IMR-90 (cell line): ENCODE measurements at regions not wholly inside any gene's neighbourhood (a gene's known extent, or its start where the extent isn't known, plus 50 kb on each side); places are given as distances from the start of the nearest gene placed in this dataset.

ENCODE experiments used
- ATAC-seq: fragments of 200-7000 bp; cut with Tn5 transposase; 2 replicates; pipeline ENCODE4 v1.9.1; 2020; ENCODE audit warnings: low read depth, mild to moderate bottlenecking, moderate library complexity
- BruUV-seq: library from RNA; stranded (reverse); fragments of 400-500 nt; replicated peaks from 2 replicates; lab custom pipeline; 2021; lab: Mats Ljungman, UMichigan
- CTCF ChIA-PET: fragments of 300-600 bp; formaldehyde crosslinking; extraction: SDS; loops from one replicate; lab custom pipeline; 2021; ENCODE audit warnings: antibody characterized with exemption; lab: Yijun Ruan, JAX
- POLR2A ChIA-PET: fragments of 300-600 bp; sonication (Branson Sonifier 250); formaldehyde crosslinking; loops from one replicate; lab custom pipeline; 2022; ENCODE audit warnings: antibody characterized with exemption; ENCODE audit not compliant: unreplicated experiment; lab: Charles Lee
- DNase-seq: peaks from one replicate; pipeline ENCODE4 v3.0.0; 2013
- H2AFZ ChIP-seq: replicated peaks from 2 replicates; pipeline ENCODE3; 2013; ENCODE audit warnings: low read length, mild to moderate bottlenecking; ENCODE audit not compliant: poor library complexity
- H2AK5ac ChIP-seq: 2 replicates; pipeline ENCODE4 v1.6.1; 2013; ENCODE audit warnings: low read depth, low read length, inconsistent platforms
- H2AK9ac ChIP-seq: replicated peaks from 2 replicates; pipeline ENCODE3; 2013; ENCODE audit warnings: mild to moderate bottlenecking, low read depth, low read length, moderate library complexity; ENCODE audit not compliant: poor library complexity
- H2BK120ac ChIP-seq: 2 replicates; pipeline ENCODE4 v1.6.1; 2013; ENCODE audit warnings: low read depth, low read length, inconsistent platforms
- H2BK15ac ChIP-seq: 3 replicates; pipeline ENCODE4 v1.6.1; 2013; ENCODE audit warnings: low read depth, low read length, inconsistent platforms
- H2BK20ac ChIP-seq: 2 replicates; pipeline ENCODE4 v1.6.1; 2013; ENCODE audit warnings: low read depth, mild to moderate bottlenecking, inconsistent platforms, low read length, moderate library complexity
- H2BK5ac ChIP-seq: 2 replicates; pipeline ENCODE4 v1.6.1; 2013; ENCODE audit warnings: mild to moderate bottlenecking, low read depth, low read length, inconsistent platforms; ENCODE audit not compliant: poor library complexity, severe bottlenecking
- H3K14ac ChIP-seq: replicated peaks from 2 replicates; pipeline ENCODE4 v1.6.1; 2013; ENCODE audit warnings: low read depth, low read length, inconsistent platforms
- H3K18ac ChIP-seq: 2 replicates; pipeline ENCODE4 v1.6.1; 2013; ENCODE audit warnings: low read depth, low read length, control low read depth
- H3K23ac ChIP-seq: 2 replicates; pipeline ENCODE4 v1.6.1; 2013; ENCODE audit warnings: low read depth, low read length, inconsistent platforms
- H3K27ac ChIP-seq: 2 replicates; pipeline ENCODE4 v1.5.1; 2013; ENCODE audit warnings: mild to moderate bottlenecking, control low read depth, low read length; ENCODE audit not compliant: insufficient read depth
- H3K27me3 ChIP-seq: 2 replicates; pipeline ENCODE4 v1.6.1; 2013; ENCODE audit warnings: low read length; ENCODE audit not compliant: control insufficient read depth, insufficient read depth
- H3K36me3 ChIP-seq: 2 replicates; pipeline ENCODE4 v1.6.1; 2013; ENCODE audit warnings: low read length, mixed read lengths; ENCODE audit not compliant: control insufficient read depth, insufficient read depth
- H3K4ac ChIP-seq: 2 replicates; pipeline ENCODE4 v1.6.1; 2013; ENCODE audit warnings: low read depth, low read length, inconsistent platforms
- H3K4me1 ChIP-seq: 2 replicates; pipeline ENCODE4 v1.6.1; 2013; ENCODE audit warnings: low read length, mixed read lengths; ENCODE audit not compliant: control insufficient read depth, insufficient read depth
- H3K4me2 ChIP-seq: 2 replicates; pipeline ENCODE4 v1.6.1; 2013; ENCODE audit warnings: low read depth, mild to moderate bottlenecking, control low read depth, low read length, moderate library complexity
- H3K4me3 ChIP-seq: 2 replicates; pipeline ENCODE4 v1.5.1; 2013; ENCODE audit warnings: low read depth, mild to moderate bottlenecking, control low read depth, low read length, moderate library complexity; ENCODE audit not compliant: insufficient read depth
- H3K56ac ChIP-seq: 2 replicates; pipeline ENCODE4 v1.6.1; 2013; ENCODE audit warnings: low read length, inconsistent platforms; ENCODE audit not compliant: insufficient read depth; ENCODE audit errors: extremely low read depth
- H3K79me1 ChIP-seq, 2 experiments: 2 replicates each; pipeline ENCODE4 v1.6.1; 2013; ENCODE audit warnings: low read length in 2 of 2, inconsistent platforms in 1 of 2, low read depth in 1 of 2
- H3K9ac ChIP-seq: 2 replicates; pipeline ENCODE4 v1.6.1; 2013; ENCODE audit warnings: low read depth, low read length, control low read depth
- H3K9me1 ChIP-seq: 2 replicates; pipeline ENCODE4 v1.6.1; 2013; ENCODE audit warnings: low read length, inconsistent platforms; ENCODE audit not compliant: insufficient read depth
- H3K9me3 ChIP-seq: 2 replicates; pipeline ENCODE4 v1.6.1; 2013; ENCODE audit warnings: low read length; ENCODE audit not compliant: control insufficient read depth, insufficient read depth
- H4K20me1 ChIP-seq: 2 replicates; pipeline ENCODE4 v1.6.1; 2013; ENCODE audit warnings: low read length, inconsistent platforms; ENCODE audit not compliant: insufficient read depth
- H4K5ac ChIP-seq: 2 replicates; pipeline ENCODE4 v1.6.1; 2013; ENCODE audit warnings: mild to moderate bottlenecking, low read depth, low read length, control low read depth
- H4K8ac ChIP-seq, 2 experiments: 2 replicates each; pipeline ENCODE4 v1.6.1; 2013; ENCODE audit warnings: low read depth in 2 of 2, low read length in 2 of 2, control low read depth in 1 of 2, inconsistent platforms in 1 of 2
- H4K91ac ChIP-seq: 2 replicates; pipeline ENCODE4 v1.6.1; 2013; ENCODE audit warnings: low read depth, low read length, inconsistent platforms; ENCODE audit not compliant: insufficient read depth
- BHLHE40 ChIP-seq: fragments of 150-350 bp; IDR thresholded peaks from 2 replicates; pipeline ENCODE4 v1.6.1; 2016; ENCODE audit warnings: mild to moderate bottlenecking, low read depth, low read length
- CEBPB ChIP-seq: IDR thresholded peaks from 2 replicates; pipeline ENCODE4 v1.6.1; 2012; ENCODE audit warnings: low read depth, low read length, improper control_type of control experiment
- CHD1 ChIP-seq: IDR thresholded peaks from 2 replicates; pipeline ENCODE4 v1.6.1; 2012; ENCODE audit warnings: low read depth, low read length, improper control_type of control experiment
- CTCF ChIP-seq: conservative IDR thresholded peaks from 2 replicates; pipeline ENCODE4 v1.5.1; 2012; ENCODE audit warnings: mild to moderate bottlenecking, low read depth, low read length, improper control_type of control experiment
- ELK1 ChIP-seq: fragments of 150-350 bp; IDR thresholded peaks from 2 replicates; pipeline ENCODE4 v1.6.1; 2016; ENCODE audit warnings: low read depth, mild to moderate bottlenecking, low read length, moderate library complexity, borderline replicate concordance
- FOS ChIP-seq: fragments of 150-350 bp; IDR thresholded peaks from 2 replicates; pipeline ENCODE4 v1.6.1; 2016; ENCODE audit warnings: low read depth, low read length
- MAFK ChIP-seq: IDR thresholded peaks from 2 replicates; pipeline ENCODE4 v1.6.1; 2012; ENCODE audit warnings: low read depth, low read length, improper control_type of control experiment
- MAZ ChIP-seq: IDR thresholded peaks from 2 replicates; pipeline ENCODE4 v1.6.1; 2012; ENCODE audit warnings: low read depth, mild to moderate bottlenecking, low read length, improper control_type of control experiment, moderate library complexity, borderline replicate concordance
- MXI1 ChIP-seq: IDR thresholded peaks from 2 replicates; pipeline ENCODE4 v1.6.1; 2012; ENCODE audit warnings: low read depth, mild to moderate bottlenecking, low read length, moderate library complexity, borderline replicate concordance
- NFE2L2 ChIP-seq: fragments of 150-350 bp; IDR thresholded peaks from 2 replicates; pipeline ENCODE4 v1.6.1; 2016; ENCODE audit warnings: low read depth, mild to moderate bottlenecking, low read length
- POLR2A ChIP-seq: IDR thresholded peaks from 2 replicates; pipeline ENCODE4 v1.6.1; 2012; ENCODE audit warnings: mild to moderate bottlenecking, low read depth, low read length
- RAD21 ChIP-seq: IDR thresholded peaks from 2 replicates; pipeline ENCODE4 v1.6.1; 2012; ENCODE audit warnings: low read length, improper control_type of control experiment
- RCOR1 ChIP-seq: IDR thresholded peaks from 2 replicates; pipeline ENCODE4 v1.6.1; 2012; ENCODE audit warnings: mild to moderate bottlenecking, low read length, improper control_type of control experiment; ENCODE audit not compliant: insufficient replicate concordance
- RFX5 ChIP-seq: IDR thresholded peaks from 2 replicates; pipeline ENCODE4 v1.8.0; 2012; ENCODE audit warnings: low read depth, mild to moderate bottlenecking, low read length, moderate library complexity
- SMC3 ChIP-seq: fragments of 150-350 bp; IDR thresholded peaks from 2 replicates; pipeline ENCODE4 v1.6.1; 2016; ENCODE audit warnings: low read depth, mild to moderate bottlenecking, antibody characterized with exemption, low read length, moderate library complexity
- USF2 ChIP-seq: fragments of 150-350 bp; IDR thresholded peaks from 2 replicates; pipeline ENCODE4 v1.6.1; 2017; ENCODE audit warnings: mild to moderate bottlenecking, antibody characterized with exemption, low read length, low read depth
- WGBS, 2 experiments: methylation state at CpG; one replicate each; pipeline versions ENCODE4 v1.1.5 to v1.1.7; 2013; ENCODE audit warnings: missing lambda C conversion rate in 2 of 2; ENCODE audit not compliant: insufficient read length in 1 of 2; ENCODE audit errors: extremely low coverage in 2 of 2; 5-methylcytosine and 5-hydroxymethylcytosine counted together
- dilution Hi-C: fragments of 300-500 bp; cut with HindIII; formaldehyde crosslinking; loops from one replicate; pipeline ENCODE4 v1.14.3; 2018; ENCODE audit warnings: low sequenced_read_pairs; ENCODE audit not compliant: unreplicated experiment
- in situ Hi-C: fragments of 300-500 bp; cut with MboI; formaldehyde crosslinking; loops from 3 replicates; pipeline ENCODE4 v1.14.3; 2019; ENCODE audit warnings: low sequenced_read_pairs, inconsistent platforms, mixed read lengths
- intact Hi-C: fragments of 100-400 bp; cut with micrococcal nuclease; formaldehyde crosslinking; loops from 2 replicates; pipeline ENCODE4 v1.10.0; 2022

GRCh38 chr2:118709786-118710185, 137.7 kb downstream of the EN1 start:
- ChIA-PET CTCF (no interaction called here), POLR2A (no interaction called here)
- ATAC-seq (no peak), DNase-seq (no peak)
- Histone ChIP-seq H3K4ac (no peak overlapping the region), H3K56ac (no peak overlapping the region), H2BK15ac (no peak overlapping the region), H3K14ac (no peak overlapping the region), H3K9me3 (no peaks in the 10 kb centered on the region), H2AK9ac (no peak overlapping the region), H2BK120ac (no peak overlapping the region), H3K36me3 (no peaks in the 10 kb centered on the region), H3K9me1 (no peaks in the 10 kb centered on the region), H2AK5ac (no peak overlapping the region), H4K8ac (no peak overlapping the region), H3K27ac (no peak overlapping the region), H3K4me2 (no peak overlapping the region), H3K9ac (no peak overlapping the region), H2BK20ac (no peak overlapping the region), H3K79me1 (no peaks in the 10 kb centered on the region), H4K91ac (no peak overlapping the region), H2BK5ac (no peak overlapping the region), H2AFZ (no peak overlapping the region), H3K4me3 (no peak overlapping the region), H3K4me1 (no peaks in the 10 kb centered on the region), H3K27me3 (peaks cover 11% of the 10 kb centered on the region), H3K18ac (no peak overlapping the region), H4K20me1 (no peaks in the 10 kb centered on the region), H4K5ac (no peak overlapping the region), H3K23ac (no peak overlapping the region)
- in situ Hi-C loops = no loop called here
- TF ChIP-seq FOS (no peak), CEBPB (no peak), SMC3 (no peak), CTCF (no peak), RFX5 (no peak), USF2 (no peak), NFE2L2 (no peak), MAFK (no peak), POLR2A (no peak), CHD1 (no peak), MXI1 (no peak), RCOR1 (no peak), RAD21 (no peak), BHLHE40 (no peak), MAZ (no peak), ELK1 (no peak)
- WGBS, 2 experiments = 0% methylated on average over 1 of the region's 3 CpGs; no CpG with 5 or more reads in 1 of the 2 experiments
- dilution Hi-C loops = no loop called here
- BruUV-seq = no TSS peak
- intact Hi-C loops = no loop called here
